ENCODE measurements at regions not wholly inside any gene's neighbourhood (a gene's known extent, or its start where the extent isn't known, plus 50 kb on each side); places are given as distances from the start of the nearest gene placed in this dataset.
"Not testable (repeated sequence)": the region's sequence is repeated elsewhere in the genome, so short reads cannot be mapped to it uniquely, and the experiment has no call there.

- Histone ChIP-seq H3K9ac (ENCODE audit: low read depth, low read length) (no peak overlapping the region), H3K4me1 (ENCODE audit: insufficient read depth, low read length) (no peaks in the 10 kb centered on the region), H3K9me3 (ENCODE audit: control insufficient read depth, insufficient read depth, low read length) (peaks cover 4% of the 10 kb centered on the region; the same call in 1 of the 2 replicates), H3K36me3 (ENCODE audit: insufficient read depth, low read length) (no peaks in the 10 kb centered on the region)
Measured at GRCh38 chr2:4168834-4169233, 465.5 kb downstream of the DCDC2C start.

GRCh38 chr2:4174796-4175195, 471.4 kb downstream of the DCDC2C start:
- Histone ChIP-seq H3K4me1 (ENCODE audit: insufficient read depth, low read length) (no peaks in the 10 kb centered on the region), H3K9ac (ENCODE audit: low read depth, low read length) (no peak overlapping the region), H3K36me3 (ENCODE audit: insufficient read depth, low read length) (no peaks in the 10 kb centered on the region), H3K9me3 (ENCODE audit: control insufficient read depth, insufficient read depth, low read length) (peaks cover 3% of the 10 kb centered on the region; the same call in 1 of the 2 replicates)

DNA sequence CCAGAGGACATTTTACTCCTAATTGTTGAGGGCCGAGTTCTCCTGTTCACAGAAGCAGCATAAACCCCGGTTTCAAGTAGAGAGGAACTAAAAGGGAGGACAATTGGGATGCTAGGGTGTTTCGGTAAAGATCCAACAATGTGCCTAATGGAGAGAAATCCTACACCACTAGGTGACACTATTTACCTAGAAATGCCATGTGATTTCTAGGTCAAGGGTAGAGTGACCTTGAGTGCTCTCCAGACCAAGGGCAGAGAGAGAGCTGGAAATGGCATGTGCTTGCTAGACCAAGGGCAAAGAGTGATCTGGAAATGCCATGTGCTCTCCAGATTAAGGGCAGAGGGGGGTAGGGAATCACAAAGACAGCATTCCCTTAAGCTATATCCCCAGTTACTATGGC, 472.0 kb downstream of the DCDC2C start:
- peaks cover 5% of the 10 kb centered on the region; the same call in 1 of the 2 replicates for H3K9me3 ChIP-seq (ENCODE audit: control insufficient read depth, insufficient read depth, low read length)
- no peak overlapping the region for H3K9ac ChIP-seq (ENCODE audit: low read depth, low read length)

DNA sequence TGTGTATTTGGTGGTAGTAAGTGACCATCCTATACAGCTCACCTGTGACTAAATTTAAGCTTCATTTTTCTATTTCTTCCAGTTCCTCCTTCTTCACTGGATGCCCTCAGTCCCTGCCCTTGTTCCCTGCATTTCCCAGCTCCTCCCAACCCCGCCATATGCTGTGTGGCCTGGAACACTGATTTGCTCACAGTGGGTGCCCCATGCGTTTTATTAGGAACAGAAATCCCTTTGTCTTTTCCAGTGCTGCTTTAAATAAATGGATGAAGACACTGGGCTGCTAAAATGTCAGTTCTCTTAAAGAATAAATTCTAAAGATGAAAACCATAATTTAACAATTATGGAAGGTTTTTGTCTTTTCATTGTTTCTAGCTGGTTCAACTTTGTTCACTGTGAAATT, 477.3 kb downstream of the DCDC2C start:
- H3K9me3 ChIP-seq (ENCODE audit: control insufficient read depth, insufficient read depth, low read length) = peaks cover 5% of the 10 kb centered on the region; the same call in 1 of the 2 replicates
- H3K36me3 ChIP-seq (ENCODE audit: insufficient read depth, low read length) = no peaks in the 10 kb centered on the region
- no peaks in the 10 kb centered on the region for H3K4me1 ChIP-seq (ENCODE audit: insufficient read depth, low read length)
- H3K9ac ChIP-seq (ENCODE audit: low read depth, low read length) = no peak overlapping the region

More for the DNA sequence above, 472.0 kb downstream of the DCDC2C start:
- H3K4me1 ChIP-seq (ENCODE audit: insufficient read depth, low read length) = no peaks in the 10 kb centered on the region
- H3K36me3 ChIP-seq (ENCODE audit: insufficient read depth, low read length) = no peaks in the 10 kb centered on the region

DNA sequence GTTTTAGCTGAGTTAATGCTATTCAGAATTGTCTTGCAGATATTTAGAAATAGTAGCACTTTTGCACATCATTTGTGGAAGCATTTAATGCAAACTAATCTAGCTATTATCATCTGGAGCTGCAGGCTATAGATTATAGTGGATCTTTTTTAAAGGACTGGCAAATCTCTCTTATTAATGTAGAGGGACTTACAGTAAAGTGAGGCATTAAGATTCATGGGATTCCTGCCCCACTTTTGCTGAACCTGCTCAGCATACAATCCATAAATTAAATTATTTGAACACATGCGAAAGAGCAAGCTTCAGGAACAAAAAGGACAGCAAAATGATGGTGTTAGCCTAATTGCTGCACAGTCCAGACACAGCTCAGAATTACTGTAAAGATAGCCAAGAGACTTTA, 477.7 kb downstream of the DCDC2C start:
- no peak overlapping the region for H3K9ac ChIP-seq (ENCODE audit: low read depth, low read length)
- H3K9me3 ChIP-seq (ENCODE audit: control insufficient read depth, insufficient read depth, low read length) = peaks cover 3% of the 10 kb centered on the region; the same call in 1 of the 2 replicates
- no peaks in the 10 kb centered on the region for H3K36me3 ChIP-seq (ENCODE audit: insufficient read depth, low read length)
- no peaks in the 10 kb centered on the region for H3K4me1 ChIP-seq (ENCODE audit: insufficient read depth, low read length)

DNA sequence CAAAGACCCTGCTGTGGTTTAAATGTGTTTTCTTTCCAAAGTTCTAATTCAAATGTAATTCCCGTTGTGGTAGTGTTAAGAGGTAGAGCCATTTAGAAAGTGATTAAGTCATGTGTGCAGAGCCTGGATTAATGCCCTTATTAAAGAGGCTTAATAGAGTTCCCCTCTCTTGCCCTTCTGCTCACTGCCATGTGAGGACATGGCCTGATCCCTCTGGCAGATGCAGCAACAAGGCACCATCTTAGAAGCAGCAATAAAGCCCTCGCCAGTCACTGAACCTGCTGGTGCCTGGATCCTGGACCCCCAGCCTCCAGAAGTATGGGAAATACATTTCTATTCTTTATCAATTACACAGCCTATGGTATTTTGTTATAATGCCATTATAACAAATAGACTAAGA, 485.2 kb downstream of the DCDC2C start:
- Histone ChIP-seq H3K4me1 (ENCODE audit: insufficient read depth, low read length) (no peaks in the 10 kb centered on the region), H3K9me3 (ENCODE audit: control insufficient read depth, insufficient read depth, low read length) (peaks cover 6% of the 10 kb centered on the region), H3K36me3 (ENCODE audit: insufficient read depth, low read length) (no peaks in the 10 kb centered on the region), H3K9ac (ENCODE audit: low read depth, low read length) (no peak overlapping the region)

DNA sequence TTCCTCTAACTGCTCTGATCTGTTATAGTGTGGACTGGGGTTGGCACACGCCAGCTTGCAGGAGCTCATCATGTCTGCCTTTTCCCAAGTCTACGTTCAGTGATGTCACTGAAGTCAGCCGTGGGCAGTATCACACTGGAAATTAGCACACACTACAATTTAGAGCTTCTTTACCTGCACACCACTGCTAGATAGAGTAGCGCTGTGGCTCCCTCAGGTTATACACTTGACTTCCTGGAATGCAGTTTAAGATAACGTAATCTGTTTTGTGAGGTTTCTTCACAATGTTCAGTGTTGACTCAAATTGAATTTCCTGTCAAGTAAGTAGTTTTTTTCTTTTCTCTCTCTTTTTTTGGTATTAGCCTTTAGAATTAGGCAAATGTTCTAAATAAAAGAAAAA, 487.2 kb downstream of the DCDC2C start:
- peaks cover 6% of the 10 kb centered on the region for H3K9me3 ChIP-seq (ENCODE audit: control insufficient read depth, insufficient read depth, low read length)
- no peaks in the 10 kb centered on the region for H3K36me3 ChIP-seq (ENCODE audit: insufficient read depth, low read length)
- no peaks in the 10 kb centered on the region for H3K4me1 ChIP-seq (ENCODE audit: insufficient read depth, low read length)
- H3K9ac ChIP-seq (ENCODE audit: low read depth, low read length) = no peak overlapping the region

DNA sequence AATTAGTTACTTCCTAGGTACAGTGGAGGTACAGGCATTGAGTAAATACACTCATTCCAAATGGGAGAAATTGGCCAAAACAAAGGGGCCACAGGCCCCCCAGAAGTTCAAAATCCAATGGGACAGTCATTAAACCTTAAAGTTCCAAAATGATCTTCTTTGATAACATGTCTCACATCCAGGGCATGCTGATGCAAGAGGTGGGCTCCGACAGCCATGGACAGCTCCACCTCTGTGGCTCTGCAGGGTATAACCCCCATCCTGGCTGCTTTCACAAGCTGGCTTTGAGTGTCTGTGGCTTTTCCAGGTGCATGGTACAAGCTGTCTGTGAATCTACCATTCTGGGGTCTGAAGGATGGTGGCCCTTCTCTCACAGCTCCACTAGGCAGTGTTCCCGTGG, 488.7 kb downstream of the DCDC2C start:
- Histone ChIP-seq H3K9ac (ENCODE audit: low read depth, low read length) (no peak overlapping the region), H3K36me3 (ENCODE audit: insufficient read depth, low read length) (no peaks in the 10 kb centered on the region), H3K9me3 (ENCODE audit: control insufficient read depth, insufficient read depth, low read length) (peaks cover 6% of the 10 kb centered on the region), H3K4me1 (ENCODE audit: insufficient read depth, low read length) (no peaks in the 10 kb centered on the region)

GRCh38 chr2:4214444-4215205, 511.2 kb downstream of the DCDC2C start:
- H3K4me1 ChIP-seq (ENCODE audit: insufficient read depth, low read length) = no peaks in the 10 kb centered on the region
- no peak overlapping the region for H3K9ac ChIP-seq (ENCODE audit: low read depth, low read length)
- no peaks in the 10 kb centered on the region for H3K9me3 ChIP-seq (ENCODE audit: control insufficient read depth, insufficient read depth, low read length)
- no peaks in the 10 kb centered on the region for H3K36me3 ChIP-seq (ENCODE audit: insufficient read depth, low read length)

GRCh38 chr2:4217737-4218136, 514.4 kb downstream of the DCDC2C start:
- no peak overlapping the region for H3K9ac ChIP-seq (ENCODE audit: low read depth, low read length)

GRCh38 chr2:4219101-4219500, 515.7 kb downstream of the DCDC2C start:
- no peaks in the 10 kb centered on the region for H3K9me3 ChIP-seq (ENCODE audit: control insufficient read depth, insufficient read depth, low read length)
- no peaks in the 10 kb centered on the region for H3K4me1 ChIP-seq (ENCODE audit: insufficient read depth, low read length)
- H3K36me3 ChIP-seq (ENCODE audit: insufficient read depth, low read length) = no peaks in the 10 kb centered on the region
- no peak overlapping the region for H3K9ac ChIP-seq (ENCODE audit: low read depth, low read length)

More at GRCh38 chr2:4217737-4218136, 514.4 kb downstream of the DCDC2C start:
- Histone ChIP-seq H3K36me3 (ENCODE audit: insufficient read depth, low read length) (no peaks in the 10 kb centered on the region), H3K9me3 (ENCODE audit: control insufficient read depth, insufficient read depth, low read length) (no peaks in the 10 kb centered on the region), H3K4me1 (ENCODE audit: insufficient read depth, low read length) (no peaks in the 10 kb centered on the region)

- Histone ChIP-seq H3K36me3 (ENCODE audit: insufficient read depth, low read length) (no peaks in the 10 kb centered on the region), H3K9me3 (ENCODE audit: control insufficient read depth, insufficient read depth, low read length) (no peaks in the 10 kb centered on the region), H3K9ac (ENCODE audit: low read depth, low read length) (no peak overlapping the region), H3K4me1 (ENCODE audit: insufficient read depth, low read length) (no peaks in the 10 kb centered on the region)
Measured at GRCh38 chr2:4219571-4219970, 516.2 kb downstream of the DCDC2C start.

- Histone ChIP-seq H3K9ac (ENCODE audit: low read depth, low read length) (no peak overlapping the region), H3K4me1 (ENCODE audit: insufficient read depth, low read length) (no peaks in the 10 kb centered on the region), H3K36me3 (ENCODE audit: insufficient read depth, low read length) (no peaks in the 10 kb centered on the region)
Measured at GRCh38 chr2:4221434-4221833, 518.1 kb downstream of the DCDC2C start.

DNA sequence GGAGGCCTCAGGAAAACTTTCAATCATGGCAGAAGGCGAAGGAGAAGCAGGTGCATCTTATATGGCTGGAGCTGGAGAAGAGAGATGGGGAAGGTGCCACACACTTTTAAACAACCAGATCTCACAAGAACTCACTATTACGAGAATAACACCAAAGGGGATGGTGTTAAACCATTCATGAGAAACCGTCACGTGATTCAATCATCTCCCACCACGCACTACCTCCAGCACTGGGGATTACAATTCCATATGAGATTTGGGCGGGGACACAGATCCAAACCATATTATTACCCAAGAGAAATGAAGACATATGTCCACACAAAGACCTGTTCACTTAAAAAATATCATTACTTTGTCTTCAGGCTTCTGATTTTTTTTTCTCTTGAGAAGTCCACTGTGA, 518.5 kb downstream of the DCDC2C start:
- H3K9me3 ChIP-seq (ENCODE audit: control insufficient read depth, insufficient read depth, low read length) = no peaks in the 10 kb centered on the region
- no peaks in the 10 kb centered on the region for H3K36me3 ChIP-seq (ENCODE audit: insufficient read depth, low read length)
- no peaks in the 10 kb centered on the region for H3K4me1 ChIP-seq (ENCODE audit: insufficient read depth, low read length)
- no peak overlapping the region for H3K9ac ChIP-seq (ENCODE audit: low read depth, low read length)

More at GRCh38 chr2:4221434-4221833, 518.1 kb downstream of the DCDC2C start:
- H3K9me3 ChIP-seq (ENCODE audit: control insufficient read depth, insufficient read depth, low read length) = no peaks in the 10 kb centered on the region

GRCh38 chr2:4244422-4244821, 541.0 kb downstream of the DCDC2C start:
- H3K36me3 ChIP-seq (ENCODE audit: insufficient read depth, low read length); H3K9ac ChIP-seq (ENCODE audit: low read depth, low read length): not testable (repeated sequence)
- Histone ChIP-seq H3K9me3 (ENCODE audit: control insufficient read depth, insufficient read depth, low read length) (peaks cover 11% of the 10 kb centered on the region), H3K4me1 (ENCODE audit: insufficient read depth, low read length) (peaks cover 12% of the 10 kb centered on the region)

Measured in ES-I3 (cell line).